ENCODE measurements at regions not wholly inside any gene's neighbourhood (a gene's known extent, or its start where the extent isn't known, plus 50 kb on each side); places are given as distances from the start of the nearest gene placed in this dataset.

DNA sequence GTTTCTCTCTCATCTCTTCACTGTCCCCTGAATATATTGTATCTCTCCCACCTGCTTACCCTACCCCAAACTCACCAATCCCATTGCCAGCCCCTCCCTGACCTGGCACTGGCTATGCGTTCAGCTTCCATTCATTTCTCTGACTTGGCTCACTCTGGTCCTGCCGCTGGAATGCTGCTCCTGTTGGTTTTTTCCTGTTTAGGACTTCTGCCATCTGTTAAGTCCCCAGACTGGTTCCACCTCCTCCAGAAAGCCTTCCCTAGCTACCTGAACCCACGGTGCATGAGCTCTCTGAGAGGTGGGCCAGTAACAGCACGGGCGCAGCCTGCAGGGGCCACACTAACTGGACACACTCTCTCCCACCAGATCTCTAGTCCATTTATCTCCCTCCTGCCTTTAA lies 80.2 kb downstream of the HIF1AN start:
- WGBS (ENCODE audit: insufficient coverage) = 64% methylated on average over 3 of the region's 5 CpGs
- Mint-ChIP-seq H3K27ac (no peak overlapping the region), H3K9me3 (ENCODE audit: insufficient read depth) (no peaks in the 10 kb centered on the region), H3K27me3 (peaks cover 63% of the 10 kb centered on the region), H3K4me3 (no peak overlapping the region), H3K4me1 (no peaks in the 10 kb centered on the region)
- ChIA-PET CTCF (no interaction called here), POLR2A (no interaction called here)
- no peaks in the 10 kb centered on the region for H4K20me1 ChIP-seq (ENCODE audit: control insufficient read depth, insufficient read depth, low read length, poor library complexity, severe bottlenecking)
- no peaks in the 10 kb centered on the region for H3K9me3 ChIP-seq (ENCODE audit: control extremely low read depth in 1 of 3, control insufficient read depth in 2 of 3, insufficient read depth in 1 of 3, low read length in 2 of 3)
- no peaks in the 10 kb centered on the region for H3K4me1 ChIP-seq (ENCODE audit: control insufficient read depth in 2 of 2, insufficient read depth in 2 of 2, low read length in 2 of 2)
- no peak overlapping the region for H3K4me3 ChIP-seq (ENCODE audit: control extremely low read depth in 1 of 5, extremely low read depth in 1 of 5, insufficient read depth in 1 of 5, low read depth in 2 of 5, low read length in 4 of 5)
- H3K27me3 ChIP-seq (replicated peaks in 1 of 4; ENCODE audit: control extremely low read depth in 1 of 4, control insufficient read depth in 3 of 4, insufficient read depth in 4 of 4, low read length in 3 of 4) = peaks cover 0 to 32% (median 5%) of the 10 kb centered on the region in 4 experiments
- H3K79me2 ChIP-seq (ENCODE audit: control insufficient read depth, insufficient read depth, low read length) = no peaks in the 10 kb centered on the region
- H3K9ac ChIP-seq (ENCODE audit: low read length) = no peak overlapping the region
- DNase-seq = no peak
- intact Hi-C loops (cut with micrococcal nuclease) = no loop called here
- no peak overlapping the region for H3K4me2 ChIP-seq (replicated peaks; ENCODE audit: low read depth, low read length, poor library complexity, severe bottlenecking)
- no peaks in the 10 kb centered on the region for H3K36me3 ChIP-seq (replicated peaks in 1 of 2; ENCODE audit: control extremely low read depth in 1 of 2, control insufficient read depth in 1 of 2, extremely low read depth in 1 of 2, insufficient read depth in 2 of 2, low read length in 1 of 2)
- H3K27ac ChIP-seq (ENCODE audit: low read length in 2 of 2) = no peak overlapping the region
- no peak overlapping the region for H2AFZ ChIP-seq (ENCODE audit: insufficient read depth, low read depth, low read length, poor library complexity, severe bottlenecking)
- TF ChIP-seq, protein P1, sequence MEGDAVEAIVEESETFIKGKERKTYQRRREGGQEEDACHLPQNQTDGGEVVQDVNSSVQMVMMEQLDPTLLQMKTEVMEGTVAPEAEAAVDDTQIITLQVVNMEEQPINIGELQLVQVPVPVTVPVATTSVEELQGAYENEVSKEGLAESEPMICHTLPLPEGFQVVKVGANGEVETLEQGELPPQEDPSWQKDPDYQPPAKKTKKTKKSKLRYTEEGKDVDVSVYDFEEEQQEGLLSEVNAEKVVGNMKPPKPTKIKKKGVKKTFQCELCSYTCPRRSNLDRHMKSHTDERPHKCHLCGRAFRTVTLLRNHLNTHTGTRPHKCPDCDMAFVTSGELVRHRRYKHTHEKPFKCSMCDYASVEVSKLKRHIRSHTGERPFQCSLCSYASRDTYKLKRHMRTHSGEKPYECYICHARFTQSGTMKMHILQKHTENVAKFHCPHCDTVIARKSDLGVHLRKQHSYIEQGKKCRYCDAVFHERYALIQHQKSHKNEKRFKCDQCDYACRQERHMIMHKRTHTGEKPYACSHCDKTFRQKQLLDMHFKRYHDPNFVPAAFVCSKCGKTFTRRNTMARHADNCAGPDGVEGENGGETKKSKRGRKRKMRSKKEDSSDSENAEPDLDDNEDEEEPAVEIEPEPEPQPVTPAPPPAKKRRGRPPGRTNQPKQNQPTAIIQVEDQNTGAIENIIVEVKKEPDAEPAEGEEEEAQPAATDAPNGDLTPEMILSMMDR (IDR thresholded peaks at IDR 0.05) = no peak
- no peak for TF ChIP-seq EZH2 (IDR thresholded peaks at IDR 0.05; ENCODE audit: borderline replicate concordance, insufficient read depth, low read depth, low read length, poor library complexity, severe bottlenecking)
- ATAC-seq (ENCODE audit: low read depth) = no peak

DNA sequence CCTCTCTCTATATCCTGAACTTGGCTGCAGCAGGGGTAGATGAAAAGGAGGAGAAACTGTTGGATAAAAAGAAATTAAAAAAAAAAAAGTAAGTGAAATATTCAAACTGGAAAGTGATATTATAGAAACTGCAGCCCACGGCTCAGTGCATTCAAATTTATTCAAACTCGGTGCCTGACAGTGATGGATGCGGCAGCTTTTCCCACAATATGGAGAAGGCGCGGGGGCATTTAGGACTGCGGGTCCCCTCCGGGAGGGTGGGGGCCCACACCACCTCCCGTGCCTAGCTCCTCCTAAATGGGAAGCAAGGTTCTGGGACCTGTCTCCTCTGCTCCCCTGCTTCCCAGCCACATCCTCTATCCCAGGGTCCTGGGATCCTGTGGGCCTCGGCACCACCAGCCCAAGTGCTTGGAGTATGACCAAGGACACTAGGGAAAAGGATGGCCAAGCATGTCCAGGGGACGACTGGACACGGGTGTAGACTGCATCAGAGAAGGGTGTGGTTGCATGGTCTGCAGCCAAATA lies 82.4 kb downstream of the HIF1AN start:
- ChIA-PET POLR2A (no interaction called here), CTCF (no interaction called here)
- Histone ChIP-seq H3K4me2 (replicated peaks; ENCODE audit: low read depth, low read length, poor library complexity, severe bottlenecking) (no peak overlapping the region), H3K36me3 (replicated peaks in 1 of 2; ENCODE audit: control extremely low read depth in 1 of 2, control insufficient read depth in 1 of 2, extremely low read depth in 1 of 2, insufficient read depth in 2 of 2, low read length in 1 of 2) (no peaks in the 10 kb centered on the region), H2AFZ (ENCODE audit: insufficient read depth, low read depth, low read length, poor library complexity, severe bottlenecking) (no peak overlapping the region), H4K20me1 (ENCODE audit: control insufficient read depth, insufficient read depth, low read length, poor library complexity, severe bottlenecking) (no peaks in the 10 kb centered on the region), H3K27me3 (replicated peaks in 1 of 4; ENCODE audit: control extremely low read depth in 1 of 4, control insufficient read depth in 3 of 4, insufficient read depth in 4 of 4, low read length in 3 of 4) (peaks cover 0 to 29% (median 5%) of the 10 kb centered on the region in 4 experiments), H3K27ac (ENCODE audit: low read length in 2 of 2) (no peak overlapping the region), H3K9me3 (ENCODE audit: control extremely low read depth in 1 of 3, control insufficient read depth in 2 of 3, insufficient read depth in 1 of 3, low read length in 2 of 3) (no peaks in the 10 kb centered on the region), H3K4me3 (ENCODE audit: control extremely low read depth in 1 of 5, extremely low read depth in 1 of 5, insufficient read depth in 1 of 5, low read depth in 2 of 5, low read length in 4 of 5) (no peak overlapping the region), H3K9ac (ENCODE audit: low read length) (no peak overlapping the region), H3K4me1 (ENCODE audit: control insufficient read depth in 2 of 2, insufficient read depth in 2 of 2, low read length in 2 of 2) (no peaks in the 10 kb centered on the region), H3K79me2 (ENCODE audit: control insufficient read depth, insufficient read depth, low read length) (no peaks in the 10 kb centered on the region)
- intact Hi-C loops (cut with micrococcal nuclease) = no loop called here
- no peak for TF ChIP-seq EZH2 (IDR thresholded peaks at IDR 0.05; ENCODE audit: borderline replicate concordance, insufficient read depth, low read depth, low read length, poor library complexity, severe bottlenecking)
- TF ChIP-seq, protein P1 (IDR thresholded peaks at IDR 0.05) = no peak
- ATAC-seq (ENCODE audit: low read depth) (no peak), DNase-seq (no peak)
- H3K27me3 Mint-ChIP-seq = peaks cover 60% of the 10 kb centered on the region
- no peaks in the 10 kb centered on the region for H3K9me3 Mint-ChIP-seq (ENCODE audit: insufficient read depth)
- H3K4me3 Mint-ChIP-seq = no peak overlapping the region
- 73% methylated on average over 11 of the region's 11 CpGs for WGBS (ENCODE audit: insufficient coverage)
- no peak overlapping the region for H3K27ac Mint-ChIP-seq
- no peaks in the 10 kb centered on the region for H3K4me1 Mint-ChIP-seq
